OCI-LY3 (cell line): ENCODE measurements at regions not wholly inside any gene's neighbourhood (a gene's known extent, or its start where the extent isn't known, plus 50 kb on each side); places are given as distances from the start of the nearest gene placed in this dataset.

Experiments
- CTCF ChIP-seq: fragments of 200-600, 300-600 bp; sonication (generic); IDR thresholded peaks from 2 replicates; pipeline ENCODE4 v1.5.1; 2014; ENCODE audit warnings: antibody characterized with exemption, low read length, low read depth
- EZH2phosphoT487 ChIP-seq: fragments of 200-600 bp; shearing (Covaris generic); IDR thresholded peaks from 2 replicates; pipeline ENCODE4 v1.6.1; 2018; ENCODE audit warnings: antibody characterized with exemption, mixed run types, low read depth

DNA sequence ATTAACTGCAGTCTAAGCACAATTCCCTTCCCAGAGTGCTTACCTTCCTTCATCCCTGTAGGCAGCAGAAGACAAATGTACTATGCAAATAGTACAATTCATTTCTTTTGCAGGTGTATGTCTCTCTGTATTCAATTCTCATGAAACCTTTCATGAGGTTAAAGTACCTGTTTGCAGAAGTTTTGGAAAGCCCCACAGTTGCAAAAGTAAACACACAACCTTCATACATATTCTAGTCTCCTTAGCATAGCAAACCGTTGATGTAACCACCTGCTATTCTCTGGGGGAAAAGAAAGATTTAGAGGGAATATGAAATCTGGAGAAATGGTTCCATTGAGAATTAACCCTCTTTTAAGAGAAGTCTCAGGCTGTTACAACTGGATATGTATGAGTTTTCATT lies 200.3 kb upstream of the SUCLG2 start:
- TF ChIP-seq EZH2phosphoT487 = no peak
- no peak for TF ChIP-seq CTCF
